Small intestine (tissue), 7 donors: ENCODE measurements at regions not wholly inside any gene's neighbourhood (a gene's known extent, or its start where the extent isn't known, plus 50 kb on each side); places are given as distances from the start of the nearest gene placed in this dataset.

Experiments used
- DNase-seq, 2 donors: peaks; one replicate each; pipeline versions ENCODE4 v3.0.0 to v3.0.0-alpha.2; 2013
- FAIRE-seq: peaks from 2 replicates; lab custom pipeline; 2012; peaks lifted over from hg19 to GRCh38; lab: Jason Lieb, UNC
- H3K27ac ChIP-seq, 3 donors: one replicate each; pipeline ENCODE4 v1.5.1; 2013; ENCODE audit warnings: low read length in 2 of 3, mild to moderate bottlenecking in 2 of 3, control low read depth in 1 of 3, inconsistent platforms in 1 of 3, low read depth in 1 of 3, moderate library complexity in 1 of 3
- H3K27me3 ChIP-seq, 3 donors: one replicate each; pipeline ENCODE4 v1.6.1; 2013; ENCODE audit warnings: low read length in 3 of 3, inconsistent platforms in 1 of 3; ENCODE audit not compliant: control insufficient read depth in 3 of 3, insufficient read depth in 3 of 3
- H3K36me3 ChIP-seq, 3 donors: one replicate each; pipeline ENCODE4 v1.6.1; 2013; ENCODE audit warnings: low read length in 3 of 3, inconsistent platforms in 1 of 3, low read depth in 1 of 3, mild to moderate bottlenecking in 1 of 3, moderate library complexity in 1 of 3; ENCODE audit not compliant: control insufficient read depth in 3 of 3, insufficient read depth in 2 of 3
- H3K4me1 ChIP-seq, 3 donors: one replicate each; pipeline ENCODE4 v1.6.1; 2013; ENCODE audit warnings: low read length in 2 of 3, inconsistent platforms in 1 of 3, low read depth in 1 of 3, mild to moderate bottlenecking in 1 of 3, moderate library complexity in 1 of 3; ENCODE audit not compliant: control insufficient read depth in 3 of 3, insufficient read depth in 2 of 3
- H3K4me3 ChIP-seq, 3 donors: one replicate each; pipeline ENCODE4 v1.5.1; 2013; ENCODE audit warnings: low read length in 3 of 3, control low read depth in 1 of 3, inconsistent platforms in 1 of 3, low read depth in 1 of 3, mild to moderate bottlenecking in 1 of 3, moderate library complexity in 1 of 3
- H3K9me3 ChIP-seq, 2 donors: one replicate each; pipeline ENCODE4 v1.6.1; 2013; ENCODE audit warnings: low read depth in 1 of 2, low read length in 1 of 2; ENCODE audit not compliant: control insufficient read depth in 2 of 2, insufficient read depth in 1 of 2
- WGBS, 3 donors: extraction: QIAGEN DNeasy Blood & Tissue Kit; methylation state at CpG; one replicate each; pipeline ENCODE4 v1.1.7; 2013; 5-methylcytosine and 5-hydroxymethylcytosine counted together
- donor health status: healthy with polysubstance abuse.
- donor health status: control.
- donor health status: control.
- donor health status: Bipolar disorder and iron deficiency.
- donor health status: healthy.

- H3K4me3 ChIP-seq = no peak overlapping the region
- whole genome bisulfite sequencing, 3 donors = 70 to 77% (median 77%) methylated on average over 5 of the region's 5 CpGs
- FAIRE-seq = no peak
- no peaks in the 10 kb centered on the region for H3K27me3 ChIP-seq
- H3K9me3 ChIP-seq = no peaks in the 10 kb centered on the region
- no peak for DNase-seq
- no peaks in the 10 kb centered on the region for H3K36me3 ChIP-seq
- no peaks in the 10 kb centered on the region for H3K4me1 ChIP-seq
- no peak overlapping the region for H3K27ac ChIP-seq
These were observed 141.4 kb downstream of the PMP22 start for GRCh38 chr17:15123593-15124263.

GRCh38 chr17:15122857-15123256 is 142.3 kb downstream of the PMP22 start:
- DNase-seq = no peak
- no peaks in the 10 kb centered on the region for H3K4me1 ChIP-seq
- no peaks in the 10 kb centered on the region for H3K36me3 ChIP-seq
- no peak overlapping the region for H3K27ac ChIP-seq
- FAIRE-seq = no peak
- H3K9me3 ChIP-seq = no peaks in the 10 kb centered on the region
- no peak overlapping the region for H3K4me3 ChIP-seq
- no peaks in the 10 kb centered on the region for H3K27me3 ChIP-seq
- 47 to 71% (median 62%) methylated on average over 4 of the region's 4 CpGs for WGBS, 3 donors

GRCh38 chr17:15121426-15121825 is 143.7 kb downstream of the PMP22 start:
- Histone ChIP-seq H3K4me1 (no peaks in the 10 kb centered on the region), H3K4me3 (no peak overlapping the region), H3K9me3 (peaks cover 0 to under 1% of the 10 kb centered on the region in 2 donors), H3K36me3 (no peaks in the 10 kb centered on the region), H3K27me3 (no peaks in the 10 kb centered on the region), H3K27ac (no peak overlapping the region)
- 58 to 71% (median 67%) methylated on average over 2 of the region's 2 CpGs for WGBS, 3 donors
- DNase-seq (no peak), FAIRE-seq (no peak)

- Histone ChIP-seq H3K4me3 (no peak overlapping the region), H3K36me3 (no peaks in the 10 kb centered on the region), H3K9me3 (peaks cover 0 to 9% of the 10 kb centered on the region in 2 donors), H3K4me1 (no peaks in the 10 kb centered on the region), H3K27ac (no peak overlapping the region), H3K27me3 (no peaks in the 10 kb centered on the region)
- WGBS, 3 donors = 52 to 64% (median 57%) methylated on average over 3 of the region's 3 CpGs
- DNase-seq (no peak), FAIRE-seq (no peak)
These were observed 145.2 kb downstream of the PMP22 start for GRCh38 chr17:15119968-15120367.

DNA sequence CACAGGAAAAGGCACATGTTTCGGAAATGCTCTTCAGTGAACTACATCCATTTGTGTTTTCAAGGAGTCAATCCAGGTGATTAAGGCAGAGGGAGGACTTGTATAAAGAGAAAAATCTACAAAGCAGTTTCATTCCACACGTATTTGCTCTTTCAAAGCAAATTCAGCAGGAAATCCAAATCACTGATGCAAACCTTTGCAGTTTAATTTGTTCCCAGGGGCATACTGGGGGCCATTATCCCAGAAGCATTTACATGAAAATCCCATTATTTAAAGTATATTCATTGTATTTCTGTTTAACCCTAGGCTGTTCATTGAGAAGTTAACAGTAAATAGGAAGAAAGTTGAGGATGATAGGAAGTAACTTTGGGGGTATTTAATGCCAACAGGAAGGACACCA is 147.9 kb downstream of the PMP22 start:
- Histone ChIP-seq H3K4me3 (no peak overlapping the region), H3K4me1 (no peaks in the 10 kb centered on the region), H3K27ac (no peak overlapping the region), H3K27me3 (no peaks in the 10 kb centered on the region), H3K36me3 (no peaks in the 10 kb centered on the region), H3K9me3 (peaks cover 0 to 9% of the 10 kb centered on the region in 2 donors)
- WGBS, 3 donors = 70 to 74% (median 70%) methylated on average over 2 of the region's 2 CpGs
- DNase-seq (no peak), FAIRE-seq (no peak)

DNA sequence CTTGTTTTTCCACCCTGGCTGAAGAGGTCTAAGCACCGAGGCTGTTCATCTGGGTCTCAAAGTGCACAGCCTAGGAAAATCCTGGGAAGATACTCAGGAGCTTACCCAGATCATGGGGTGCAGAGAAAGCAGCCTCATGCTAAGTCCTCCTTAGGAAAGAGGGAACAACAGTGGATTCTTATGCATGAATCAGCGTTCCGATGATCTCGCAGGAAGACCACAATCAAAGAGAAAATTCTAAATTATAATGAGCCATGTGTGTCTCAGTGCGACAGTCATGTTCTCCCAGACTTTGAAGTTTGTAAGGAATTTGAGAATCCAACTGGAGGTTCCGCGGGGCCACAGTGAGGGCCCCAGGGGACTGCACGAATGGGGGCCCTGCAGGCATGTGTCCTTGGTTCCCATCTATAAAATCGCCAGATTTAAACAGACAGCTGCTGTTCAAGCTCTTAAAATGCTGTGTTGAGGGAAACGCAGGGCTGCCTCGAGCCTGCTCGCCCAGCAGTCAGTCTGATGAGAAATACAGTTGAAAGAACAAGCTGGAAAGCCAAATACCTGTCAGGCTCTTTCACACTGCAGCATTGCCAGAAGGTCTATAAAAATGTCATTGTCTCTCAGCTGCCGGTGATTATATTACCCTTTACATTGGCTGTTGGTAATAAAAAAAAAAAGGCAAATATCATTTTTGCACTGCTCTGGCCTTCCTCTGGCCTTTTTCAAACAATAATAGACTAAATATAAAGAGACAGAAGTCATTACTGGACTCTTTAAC is 152.1 kb downstream of the PMP22 start:
- Histone ChIP-seq H3K27ac (no peak overlapping the region), H3K4me1 (no peaks in the 10 kb centered on the region), H3K9me3 (peaks cover 0 to 9% of the 10 kb centered on the region in 2 donors), H3K36me3 (no peaks in the 10 kb centered on the region), H3K4me3 (no peak overlapping the region), H3K27me3 (peaks cover 0 to 2% (median 0%) of the 10 kb centered on the region in 3 donors)
- FAIRE-seq = no peak
- 49 to 65% (median 55%) methylated on average over 13 of the region's 13 CpGs for WGBS, 3 donors
- peak in 1 of 2 donors; percentile 2 for DNase-seq

DNA sequence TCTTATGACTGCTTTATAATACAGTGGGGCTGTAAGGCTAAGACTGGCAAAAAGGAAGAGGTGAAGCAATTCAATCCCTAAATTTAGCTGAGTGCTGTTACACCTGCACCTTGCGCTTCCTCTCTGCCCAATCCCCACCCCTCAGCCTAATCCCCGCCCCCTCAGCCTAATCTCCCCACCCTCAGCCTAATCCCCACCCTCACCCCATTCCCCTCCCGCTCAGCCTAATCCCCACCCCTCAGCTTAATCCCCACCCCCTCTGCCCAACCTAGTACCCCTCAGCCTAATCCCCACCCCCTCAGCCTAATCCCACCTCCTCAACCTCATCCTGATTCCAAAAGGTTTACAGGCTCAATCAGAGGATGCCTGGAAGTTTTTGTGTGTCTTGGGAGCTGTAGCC is 155.5 kb downstream of the PMP22 start:
- Histone ChIP-seq H3K36me3 (no peaks in the 10 kb centered on the region), H3K9me3 (no peaks in the 10 kb centered on the region), H3K27me3 (peaks cover 0 to 2% (median 0%) of the 10 kb centered on the region in 3 donors), H3K27ac (no peak overlapping the region), H3K4me3 (no peak overlapping the region), H3K4me1 (no peaks in the 10 kb centered on the region)
- no peak for DNase-seq
- 41 to 68% (median 57%) methylated on average over 3 of the region's 3 CpGs for WGBS, 3 donors
- no peak for FAIRE-seq

DNA sequence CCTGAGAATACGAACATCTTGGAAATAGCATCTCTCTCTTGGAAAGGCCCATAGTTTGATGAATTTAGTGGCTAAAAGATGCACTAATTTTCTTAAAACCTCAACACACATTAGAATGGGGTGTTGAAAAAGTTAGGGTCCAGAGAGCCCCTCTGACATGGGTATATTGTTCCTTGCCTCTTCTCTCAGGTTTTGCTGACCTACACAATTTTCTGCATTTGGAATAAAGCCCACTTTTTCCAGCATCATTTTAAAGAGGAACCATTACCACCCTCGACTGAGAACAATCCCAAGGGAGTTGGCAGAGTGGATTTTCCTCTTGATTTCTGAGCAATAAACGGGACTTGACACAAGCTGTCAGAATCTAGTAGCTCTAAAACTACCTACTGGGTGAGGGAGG is 156.1 kb downstream of the PMP22 start:
- 49 to 69% (median 52%) methylated on average over 3 of the region's 3 CpGs for WGBS, 3 donors
- no peak overlapping the region for H3K27ac ChIP-seq
- H3K4me1 ChIP-seq = no peaks in the 10 kb centered on the region
- H3K27me3 ChIP-seq = peaks cover 0 to 2% (median 0%) of the 10 kb centered on the region in 3 donors
- no peaks in the 10 kb centered on the region for H3K36me3 ChIP-seq
- FAIRE-seq = no peak
- no peak overlapping the region for H3K4me3 ChIP-seq
- no peak for DNase-seq
- H3K9me3 ChIP-seq = no peaks in the 10 kb centered on the region
